Transverse colon (tissue), 4 donors: ENCODE measurements at regions not wholly inside any gene's neighbourhood (a gene's known extent, or its start where the extent isn't known, plus 50 kb on each side); places are given as distances from the start of the nearest gene placed in this dataset.

Source experiments
- DNase-seq: peaks from one replicate; pipeline ENCODE4 v3.0.0-alpha.2; 2019
- H3K27ac ChIP-seq, 4 donors: fragments of 200-600 bp; sonication (generic); 2 replicates each; pipeline ENCODE4 v1.5.1; 2016 to 2018; ENCODE audit warnings: inconsistent platforms in 4 of 4
- H3K27me3 ChIP-seq: fragments of 200-600 bp; sonication (generic); 2 replicates; pipeline ENCODE4 v1.5.1; 2017; ENCODE audit warnings: inconsistent platforms
- H3K36me3 ChIP-seq, 4 donors: fragments of 200-600 bp; sonication (generic); 2 replicates each; pipeline ENCODE4 v1.5.1; 2017 to 2019; ENCODE audit warnings: inconsistent platforms in 4 of 4
- H3K4me1 ChIP-seq, 4 donors: fragments of 200-600 bp; sonication (generic); 2 replicates each; pipeline ENCODE4 v1.5.1; 2017 to 2020; ENCODE audit warnings: inconsistent platforms in 4 of 4
- H3K4me3 ChIP-seq, 4 donors: fragments of 200-600 bp; sonication (generic); 1 replicate in 1 of 4; 2 replicates in 3 of 4; pipeline versions ENCODE4 v1.5.1 to v1.6.1; 2017 to 2019; ENCODE audit warnings: inconsistent platforms in 4 of 4
- H3K9me3 ChIP-seq, 2 donors: fragments of 200-600 bp; sonication (generic); 2 replicates each; pipeline ENCODE4 v1.5.1; 2017 to 2019; ENCODE audit warnings: inconsistent platforms in 2 of 2
- EP300 ChIP-seq: sonication (generic); formaldehyde crosslinking; IDR thresholded peaks from one replicate; pipeline ENCODE4 v1.6.1; 2017; ENCODE audit warnings: antibody characterized with exemption, low read depth
- POLR2A ChIP-seq: fragments of 450-650 bp; IDR thresholded peaks from one replicate; pipeline ENCODE4 v1.6.1; 2016; ENCODE audit warnings: antibody characterized with exemption, mild to moderate bottlenecking, moderate library complexity
- POLR2AphosphoS5 ChIP-seq, 3 donors: sonication (generic); formaldehyde crosslinking; IDR thresholded peaks; one replicate each; pipeline ENCODE4 v1.6.1; 2016; ENCODE audit warnings: antibody characterized with exemption in 3 of 3
- WGBS, 2 donors: methylation state at CpG; one replicate each; pipeline ENCODE4 v1.1.5; 2018; ENCODE audit warnings: low coverage in 1 of 2; 5-methylcytosine and 5-hydroxymethylcytosine counted together
- in situ Hi-C, 4 donors: fragments of 200-750 bp; cut with MboI; loops; one replicate each; pipeline versions ENCODE4 v1.15.0 to v1.15.1; 2017; ENCODE audit warnings: low sequenced_read_pairs in 3 of 4, low pct_ligation_motif_present in 1 of 4, low pct_unique_long_range_greater_than_20kb in 1 of 4
- intact Hi-C: fragments of 100-400 bp; cut with DNase I; formaldehyde crosslinking; loops from one replicate; pipeline ENCODE4 v1.15.1; 2023; ENCODE audit warnings: low total_unique reads
- TF ChIP-seq, protein P1 (sequence below), 5 experiments: fragments of 200-600 bp in 3 of 5; fragments of 450-650 bp in 2 of 5; sonication (generic) in 3 of 5; IDR thresholded peaks; 1 replicate in 2 of 5; 2 replicates in 3 of 5; pipeline ENCODE4 v1.5.1; 2016 to 2017; ENCODE audit warnings: antibody characterized with exemption in 5 of 5, inconsistent platforms in 3 of 5, mild to moderate bottlenecking in 2 of 5, moderate library complexity in 1 of 5

DNA sequence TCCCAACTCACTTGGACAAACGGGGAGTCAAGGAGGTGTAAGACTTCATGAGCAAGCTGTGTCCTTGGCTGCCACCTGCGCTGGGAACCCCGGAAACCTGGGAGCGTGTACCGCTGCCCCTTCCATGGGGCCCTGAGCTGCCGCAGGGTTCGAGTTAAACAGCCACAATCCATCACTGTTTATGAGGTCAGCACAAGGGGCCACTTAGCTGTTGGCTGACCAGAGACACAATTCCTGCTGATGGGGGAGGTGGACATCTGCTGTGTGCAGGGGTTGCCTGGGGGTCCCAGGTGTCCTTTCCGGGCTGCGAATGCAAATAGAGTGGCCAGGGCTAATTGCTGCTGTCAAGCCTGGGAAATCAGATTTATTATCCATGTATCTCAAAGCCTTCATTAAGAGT is 549.3 kb downstream of the BRD1 start:
- TF ChIP-seq, protein P1, sequence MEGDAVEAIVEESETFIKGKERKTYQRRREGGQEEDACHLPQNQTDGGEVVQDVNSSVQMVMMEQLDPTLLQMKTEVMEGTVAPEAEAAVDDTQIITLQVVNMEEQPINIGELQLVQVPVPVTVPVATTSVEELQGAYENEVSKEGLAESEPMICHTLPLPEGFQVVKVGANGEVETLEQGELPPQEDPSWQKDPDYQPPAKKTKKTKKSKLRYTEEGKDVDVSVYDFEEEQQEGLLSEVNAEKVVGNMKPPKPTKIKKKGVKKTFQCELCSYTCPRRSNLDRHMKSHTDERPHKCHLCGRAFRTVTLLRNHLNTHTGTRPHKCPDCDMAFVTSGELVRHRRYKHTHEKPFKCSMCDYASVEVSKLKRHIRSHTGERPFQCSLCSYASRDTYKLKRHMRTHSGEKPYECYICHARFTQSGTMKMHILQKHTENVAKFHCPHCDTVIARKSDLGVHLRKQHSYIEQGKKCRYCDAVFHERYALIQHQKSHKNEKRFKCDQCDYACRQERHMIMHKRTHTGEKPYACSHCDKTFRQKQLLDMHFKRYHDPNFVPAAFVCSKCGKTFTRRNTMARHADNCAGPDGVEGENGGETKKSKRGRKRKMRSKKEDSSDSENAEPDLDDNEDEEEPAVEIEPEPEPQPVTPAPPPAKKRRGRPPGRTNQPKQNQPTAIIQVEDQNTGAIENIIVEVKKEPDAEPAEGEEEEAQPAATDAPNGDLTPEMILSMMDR (IDR thresholded peaks at IDR 0.05): no peak
- no peak for TF ChIP-seq POLR2A
- TF ChIP-seq POLR2AphosphoS5 (IDR thresholded peaks at IDR 0.05): no peak
- no peak for TF ChIP-seq EP300
- 21% methylated on average over 9 of the region's 9 CpGs; no CpG with 5 or more reads in 1 of the 2 donors for WGBS, 2 donors
- Histone ChIP-seq H3K9me3 (no peaks in the 10 kb centered on the region), H3K27ac (no peak overlapping the region), H3K36me3 (no peaks in the 10 kb centered on the region), H3K4me1 (no peaks in the 10 kb centered on the region), H3K4me3 (no peak overlapping the region), H3K27me3 (peaks cover 34% of the 10 kb centered on the region)
- no peak for DNase-seq
- in situ Hi-C loops (no loop called here), intact Hi-C loops (no loop called here)

DNA sequence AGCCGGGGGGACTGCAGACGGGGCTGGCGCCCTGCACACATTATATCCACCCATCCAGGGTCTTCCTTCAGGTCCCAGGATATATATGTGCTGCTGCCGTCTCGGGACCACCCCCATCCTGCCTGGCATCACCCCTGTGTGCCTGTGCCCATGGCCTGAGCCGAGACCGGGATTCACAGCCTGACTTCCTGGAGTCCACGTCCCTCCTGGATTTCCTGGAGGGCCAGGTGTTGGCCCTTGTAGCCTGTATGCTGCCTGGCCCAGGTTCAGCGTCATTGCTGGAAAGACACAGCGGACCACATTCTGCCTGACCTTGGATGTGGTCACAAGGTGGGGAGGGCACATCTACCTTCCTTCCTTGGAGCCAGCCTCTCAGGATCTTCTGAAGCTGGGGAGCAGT is 551.1 kb downstream of the BRD1 start:
- no peaks in the 10 kb centered on the region for H3K9me3 ChIP-seq
- intact Hi-C loops (no loop called here), in situ Hi-C loops (no loop called here)
- peaks cover 30% of the 10 kb centered on the region for H3K27me3 ChIP-seq
- WGBS, 2 donors: 85% methylated on average over 5 of the region's 10 CpGs; no CpG with 5 or more reads in 1 of the 2 donors
- TF ChIP-seq EP300 (no peak), POLR2A (no peak)
- no peak overlapping the region for H3K4me3 ChIP-seq
- H3K27ac ChIP-seq: no peak overlapping the region
- H3K36me3 ChIP-seq: no peaks in the 10 kb centered on the region
- DNase-seq: no peak
- H3K4me1 ChIP-seq: no peaks in the 10 kb centered on the region

DNA sequence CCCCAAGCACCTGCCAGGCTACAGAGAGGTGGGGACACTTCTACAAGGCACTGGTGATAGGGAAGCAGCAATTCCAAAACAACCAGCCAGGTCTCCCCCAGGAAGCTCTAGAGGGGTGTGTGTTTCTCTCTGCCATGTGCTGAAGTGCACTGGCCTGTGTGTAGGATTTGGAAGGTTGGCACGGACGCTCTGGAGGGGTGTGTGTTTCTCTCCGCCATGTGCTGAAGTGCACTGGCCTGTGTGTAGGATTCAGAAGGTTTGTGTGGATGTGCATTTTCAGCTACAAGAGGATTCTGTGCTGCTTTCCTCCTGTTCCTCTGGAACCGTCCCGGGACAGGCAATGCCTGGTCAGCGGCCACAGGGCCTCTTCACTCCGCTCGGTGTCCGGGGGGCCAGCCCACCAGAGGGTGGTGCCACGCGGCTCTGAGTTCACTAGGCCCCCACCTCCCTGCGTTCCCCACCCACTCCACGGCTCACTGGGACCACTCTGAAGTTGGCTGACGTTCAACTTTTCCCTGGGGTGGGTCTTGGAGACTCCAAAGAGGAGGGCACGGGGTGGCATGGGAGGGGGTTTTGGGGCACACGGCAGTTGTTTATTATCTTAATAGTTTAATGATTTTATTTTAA is 552.8 kb downstream of the BRD1 start:
- H3K27ac ChIP-seq: no peak overlapping the region
- H3K9me3 ChIP-seq: no peaks in the 10 kb centered on the region
- DNase-seq: no peak
- no peak overlapping the region for H3K4me3 ChIP-seq
- intact Hi-C loops: no loop called here
- 80% methylated on average over 16 of the region's 16 CpGs; no CpG with 5 or more reads in 1 of the 2 donors for WGBS, 2 donors
- peaks cover 35% of the 10 kb centered on the region for H3K27me3 ChIP-seq
- TF ChIP-seq POLR2AphosphoS5 (IDR thresholded peaks at IDR 0.05): no peak
- no peak for TF ChIP-seq EP300
- no peak for TF ChIP-seq POLR2A
- TF ChIP-seq, protein P1 (IDR thresholded peaks at IDR 0.05): no peak
- H3K4me1 ChIP-seq: no peaks in the 10 kb centered on the region
- H3K36me3 ChIP-seq: no peaks in the 10 kb centered on the region
- in situ Hi-C loops: no loop called here

DNA sequence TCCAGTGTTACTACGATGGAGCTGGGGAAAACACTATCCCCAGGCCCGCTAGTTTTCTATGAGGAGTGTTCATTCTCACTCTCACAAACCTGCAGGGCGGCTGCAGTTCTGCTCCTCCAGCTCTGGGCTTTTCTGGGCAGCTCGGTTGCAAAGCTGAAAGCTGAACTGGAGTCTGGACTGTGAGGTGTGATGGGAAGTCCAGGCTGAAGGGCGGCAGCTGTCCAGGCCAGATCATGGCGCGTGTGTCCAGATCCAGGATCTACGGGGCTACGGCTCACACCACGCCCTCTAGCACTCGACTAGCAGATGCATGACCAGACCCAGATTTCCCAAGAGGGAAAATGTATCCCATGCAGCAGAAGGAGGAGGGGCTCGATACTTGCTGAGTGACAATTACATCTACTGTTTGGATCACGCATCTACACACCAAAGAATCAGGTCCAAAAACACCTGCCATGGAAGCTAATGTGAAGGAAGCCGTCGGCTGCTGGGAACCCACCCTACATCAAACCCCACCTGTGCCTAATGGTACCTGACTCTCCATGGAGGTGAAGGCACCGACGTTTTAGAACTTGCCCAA is 555.0 kb downstream of the BRD1 start:
- H3K4me1 ChIP-seq: no peaks in the 10 kb centered on the region
- H3K27ac ChIP-seq: no peak overlapping the region
- no peaks in the 10 kb centered on the region for H3K36me3 ChIP-seq
- DNase-seq: no peak
- no peaks in the 10 kb centered on the region for H3K9me3 ChIP-seq
- intact Hi-C loops: no loop called here
- H3K4me3 ChIP-seq: no peak overlapping the region
- TF ChIP-seq POLR2A (no peak), EP300 (no peak), POLR2AphosphoS5 (IDR thresholded peaks at IDR 0.05) (no peak)
- TF ChIP-seq, protein P1 (IDR thresholded peaks at IDR 0.05): no peak
- H3K27me3 ChIP-seq: peaks cover 52% of the 10 kb centered on the region
- in situ Hi-C loops: no loop called here
- 75 to 86% methylated on average over 9 to 17 of the region's 17 CpGs for WGBS, 2 donors
